GM04503 (cell line): ENCODE measurements at regions not wholly inside any gene's neighbourhood (a gene's known extent, or its start where the extent isn't known, plus 50 kb on each side); places are given as distances from the start of the nearest gene placed in this dataset.

ENCODE experiments used
- DNase-seq: peaks from one replicate; pipeline ENCODE4 v3.0.0-alpha.2; 2012; ENCODE audit warnings: low read depth

GRCh38 chr11:103624708-103625623, 411.5 kb upstream of the DDI1 start:
- DNase-seq = peak; percentile 96

- DNase-seq = no peak
Observed at GRCh38 chr11:103625624-103625965, 410.8 kb upstream of the DDI1 start.

DNA sequence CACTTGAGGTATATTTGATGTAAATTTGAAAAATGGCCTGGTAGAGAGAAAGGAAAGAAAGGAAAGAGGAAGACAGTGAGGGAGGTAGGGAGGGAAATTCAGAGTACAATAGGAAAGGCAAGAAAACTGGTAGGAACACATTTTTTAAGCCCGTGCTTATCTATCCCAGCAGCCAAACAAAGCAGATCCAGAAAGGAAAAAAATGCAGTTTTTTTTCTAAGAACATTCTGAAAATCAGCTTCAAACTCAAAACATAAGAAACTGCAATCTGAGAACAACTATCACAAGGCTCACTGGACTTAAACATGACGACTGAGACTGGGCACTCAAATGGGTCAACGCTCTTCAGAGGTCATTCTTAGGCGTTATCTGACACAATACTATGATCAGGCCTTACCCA, 408.3 kb upstream of the DDI1 start:
- DNase-seq = no peak

DNA sequence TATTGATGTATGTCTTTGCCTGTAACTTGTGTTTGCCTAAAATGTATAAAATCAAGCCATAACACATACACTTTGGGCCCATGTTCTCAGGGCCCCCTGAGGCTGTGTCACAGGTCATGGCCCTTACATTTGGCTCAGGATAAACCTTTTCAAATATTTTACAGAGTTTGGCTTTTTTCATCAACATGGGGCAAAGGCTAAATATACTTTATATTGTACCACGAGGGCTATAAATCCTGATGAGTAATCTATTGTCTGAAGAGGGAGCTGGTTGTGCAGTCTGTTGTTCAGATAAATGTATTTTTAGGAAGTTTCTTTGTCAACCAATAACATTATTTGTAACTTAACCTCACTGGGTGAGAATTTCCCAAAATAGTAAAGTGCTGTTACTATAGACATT, 404.6 kb upstream of the DDI1 start:
- DNase-seq = no peak

- peak; percentile 91 for DNase-seq
Observed at GRCh38 chr11:103633068-103633788, 403.2 kb upstream of the DDI1 start.

- no peak for DNase-seq
Observed at GRCh38 chr11:103633819-103634590, 402.4 kb upstream of the DDI1 start.

GRCh38 chr11:103636232-103636631, 400.2 kb upstream of the DDI1 start:
- DNase-seq = no peak

DNA sequence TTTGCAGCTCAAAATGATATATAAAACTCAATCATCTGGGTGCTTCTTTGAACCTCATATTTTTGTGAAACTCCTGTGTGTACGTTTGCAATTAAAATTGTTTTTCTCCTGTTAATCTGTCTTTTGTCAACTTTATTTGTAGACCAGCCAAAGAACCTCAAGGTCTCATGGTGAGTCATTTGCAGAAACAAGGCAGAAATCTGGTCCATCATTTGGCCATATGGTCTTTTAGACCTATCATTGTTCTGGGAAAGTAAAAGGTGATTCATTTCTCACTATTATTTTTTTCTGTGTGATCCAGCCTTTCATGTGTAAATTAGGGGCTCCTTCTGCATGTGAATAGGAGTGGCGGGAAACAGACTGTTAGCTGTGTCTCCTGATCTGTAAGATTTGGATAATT, 399.1 kb upstream of the DDI1 start:
- no peak for DNase-seq

DNA sequence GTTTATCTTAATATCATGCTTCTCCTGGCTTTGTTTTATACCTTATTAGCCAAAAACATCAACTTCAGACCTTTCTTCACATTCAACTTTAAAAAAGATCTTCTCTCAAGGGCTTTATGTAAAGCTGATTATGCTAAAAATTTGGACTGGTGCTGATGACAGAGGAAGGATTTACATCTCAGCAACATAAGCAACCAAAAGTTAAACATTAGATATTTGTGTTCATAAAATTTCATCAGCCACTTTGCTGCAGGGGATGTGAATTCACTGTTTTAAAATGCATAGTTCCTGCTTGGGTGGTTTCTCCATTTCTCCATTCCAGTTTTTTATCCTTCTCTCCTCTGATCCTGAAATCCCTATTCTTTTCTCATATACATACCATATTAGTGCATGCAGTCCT, 398.6 kb upstream of the DDI1 start:
- DNase-seq = no peak

- DNase-seq = no peak
Observed at GRCh38 chr11:103644676-103645075, 391.8 kb upstream of the DDI1 start.

GRCh38 chr11:103648054-103648453, 388.4 kb upstream of the DDI1 start:
- DNase-seq = no peak

- peak; percentile 31 for DNase-seq
Observed at GRCh38 chr11:103648670-103649400, 387.6 kb upstream of the DDI1 start.

GRCh38 chr11:103649401-103649895, 387.0 kb upstream of the DDI1 start:
- DNase-seq = no peak

GRCh38 chr11:103650330-103650729, 386.1 kb upstream of the DDI1 start:
- DNase-seq = no peak

DNA sequence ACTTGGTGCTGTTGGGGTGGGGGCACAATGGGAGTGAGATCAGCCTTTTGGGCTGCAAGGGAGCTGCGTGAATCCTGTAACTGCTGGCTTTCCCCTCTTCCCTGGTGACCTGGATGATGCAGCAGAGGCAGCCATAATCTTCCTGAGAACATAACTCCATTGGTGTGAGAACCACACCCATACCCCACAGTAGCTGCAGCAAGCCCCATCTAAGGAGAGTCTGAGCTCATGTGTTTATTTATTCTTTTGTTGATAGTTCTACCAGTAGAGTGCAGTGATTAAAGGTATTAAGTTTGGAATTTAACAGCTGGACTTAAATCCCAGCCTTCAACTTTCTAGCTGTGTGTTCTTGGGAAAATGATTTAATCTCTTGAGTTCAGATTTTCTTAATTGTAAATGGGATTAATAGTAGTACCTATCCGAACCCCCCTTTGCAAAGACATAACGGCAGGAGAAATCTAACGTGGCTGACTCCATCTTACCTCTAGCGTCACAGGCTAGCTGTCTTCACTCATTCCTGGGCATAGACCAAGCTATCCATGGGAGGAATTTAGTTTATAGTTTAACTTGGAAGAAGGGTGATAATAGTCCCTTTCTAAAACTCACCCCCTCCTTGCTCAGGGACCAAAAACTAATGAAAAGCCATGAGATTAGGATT, 385.0 kb upstream of the DDI1 start:
- DNase-seq = no peak

DNA sequence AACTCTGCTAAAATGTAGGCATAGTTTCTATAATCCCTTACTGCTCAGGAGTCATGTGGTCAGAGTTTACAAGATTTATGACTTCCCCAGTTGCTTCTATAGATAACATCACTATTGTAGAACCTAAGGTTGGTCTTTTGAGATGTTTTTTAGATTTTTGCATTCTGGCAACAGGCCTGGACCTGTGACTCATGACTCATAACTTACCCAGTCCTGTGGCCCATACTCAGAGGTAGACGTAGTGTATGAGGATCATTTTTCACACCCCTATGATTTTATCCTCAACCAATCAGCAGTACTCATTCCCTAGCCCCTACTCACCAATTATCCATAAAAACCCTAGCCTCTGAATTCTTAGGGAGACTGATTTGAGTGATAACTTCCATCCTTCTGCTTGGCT, 384.4 kb upstream of the DDI1 start:
- DNase-seq = peak; percentile 62

- DNase-seq = no peak
Observed at GRCh38 chr11:103656382-103656781, 380.1 kb upstream of the DDI1 start.

DNA sequence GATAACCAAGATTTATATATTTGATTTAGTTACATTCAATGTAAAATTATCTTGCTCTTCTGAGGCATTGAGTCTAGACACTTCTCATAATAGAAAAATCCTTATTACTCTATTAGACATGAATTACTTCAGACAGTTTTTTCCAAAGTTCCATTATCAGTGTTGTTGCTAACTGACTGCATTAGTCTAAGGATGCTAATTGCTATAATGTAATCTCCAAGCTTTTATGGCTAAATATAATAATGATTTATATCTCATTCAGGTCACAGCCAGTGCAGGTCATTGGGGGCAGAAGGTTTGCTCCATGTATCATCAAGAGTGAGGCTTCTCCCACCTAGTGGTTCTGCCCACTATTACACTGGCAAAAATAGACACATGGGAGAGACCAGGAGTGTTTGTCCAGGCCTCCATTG, 377.2 kb upstream of the DDI1 start:
- DNase-seq = no peak

- no peak for DNase-seq
Observed at GRCh38 chr11:103659743-103660142, 376.7 kb upstream of the DDI1 start.

DNA sequence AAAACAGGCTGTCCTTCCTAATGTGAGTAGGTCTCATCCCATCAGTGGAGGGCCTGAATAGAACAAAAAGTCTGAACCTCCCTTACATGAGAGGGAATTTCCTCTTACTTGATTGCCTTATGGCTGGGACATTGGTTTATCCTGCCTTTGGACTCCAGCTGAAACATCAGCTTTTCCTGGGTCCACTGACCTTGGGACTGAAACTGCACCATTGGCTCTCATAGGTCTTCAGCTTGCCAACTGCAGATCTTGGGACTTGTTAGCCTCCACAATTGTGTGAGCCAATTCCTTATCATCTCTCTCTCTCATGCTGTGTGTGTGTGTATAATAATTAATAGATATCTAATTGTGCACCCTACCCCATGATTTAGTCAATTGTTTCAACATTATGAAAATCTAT, 375.3 kb upstream of the DDI1 start:
- DNase-seq = no peak

- no peak for DNase-seq
Observed at GRCh38 chr11:103661991-103662390, 374.4 kb upstream of the DDI1 start.
